ENCODE measurements at regions not wholly inside any gene's neighbourhood (a gene's known extent, or its start where the extent isn't known, plus 50 kb on each side); places are given as distances from the start of the nearest gene placed in this dataset.

DNA sequence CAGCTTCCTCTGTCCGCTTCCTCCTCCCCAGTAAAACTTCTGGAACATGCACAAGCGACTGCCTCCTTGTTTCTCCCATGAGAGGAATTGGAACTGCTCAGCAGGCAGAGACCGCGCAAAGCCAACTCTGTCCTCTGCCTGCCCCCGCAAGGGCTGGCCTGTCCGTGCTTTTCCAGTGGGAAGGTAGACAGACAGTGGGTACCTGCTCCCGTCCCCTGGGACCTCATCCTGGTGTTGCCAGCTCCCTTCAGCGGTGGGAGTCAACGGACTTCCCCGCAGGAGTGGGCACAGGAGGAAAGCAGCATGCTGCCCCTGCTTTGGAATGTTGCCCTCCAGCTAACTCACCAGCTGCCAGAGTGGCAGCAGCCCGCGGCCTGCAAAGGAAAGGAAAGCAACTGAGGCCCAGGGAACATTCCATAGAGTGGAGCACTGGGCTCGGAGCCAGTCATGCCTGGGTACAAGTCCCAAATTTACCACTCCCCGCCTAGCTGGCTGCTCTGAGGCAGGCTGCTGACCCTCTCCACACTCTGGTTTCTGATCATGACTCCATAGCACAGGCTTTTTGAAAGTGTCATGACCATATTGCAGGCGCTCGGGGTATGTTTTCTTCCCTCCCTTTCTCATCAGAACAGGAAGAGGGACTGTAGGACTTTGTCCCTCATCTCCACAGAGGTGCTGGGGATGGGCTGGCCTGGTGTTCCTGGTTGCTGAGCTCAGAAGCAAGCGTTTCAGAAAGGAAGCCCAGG, 89.2 kb upstream of the CLMN start:
- ChIA-PET CTCF (no interaction called here), POLR2A (no interaction called here)

GRCh38 chr14:95407354-95407753, 87.6 kb upstream of the CLMN start:
- H3K4me3 Mint-ChIP-seq: no peak overlapping the region
- H3K27ac ChIP-seq (ENCODE audit: low read depth, low read length): no peak overlapping the region
- H3K9me3 ChIP-seq (ENCODE audit: low read length): no peaks in the 10 kb centered on the region
- no peak overlapping the region for H3K27ac Mint-ChIP-seq
- no peaks in the 10 kb centered on the region for H3K9me3 Mint-ChIP-seq
- no peaks in the 10 kb centered on the region for H3K27me3 ChIP-seq (ENCODE audit: insufficient read depth, low read length, poor library complexity, severe bottlenecking)
- no peaks in the 10 kb centered on the region for H3K4me1 Mint-ChIP-seq
- H3K4me3 ChIP-seq (ENCODE audit: low read length): no peak overlapping the region
- no peaks in the 10 kb centered on the region for H3K27me3 Mint-ChIP-seq
- ChIA-PET CTCF (no interaction called here), POLR2A (no interaction called here)
- H3K36me3 Mint-ChIP-seq: peaks cover 0 to 24% (median 3%) of the 10 kb centered on the region in 3 donors
- no peak for DNase-seq
- no peaks in the 10 kb centered on the region for H3K36me3 ChIP-seq (ENCODE audit: insufficient read depth, low read length)
- H3K4me1 ChIP-seq (ENCODE audit: insufficient read depth, low read length): no peaks in the 10 kb centered on the region

More for the DNA sequence above, 89.2 kb upstream of the CLMN start:
- no peak for DNase-seq
- Mint-ChIP-seq H3K4me3 (no peak overlapping the region), H3K4me1 (no peaks in the 10 kb centered on the region), H3K9me3 (no peaks in the 10 kb centered on the region), H3K27me3 (no peaks in the 10 kb centered on the region), H3K36me3 (peaks cover 0 to 30% (median 3%) of the 10 kb centered on the region in 3 donors), H3K27ac (no peak overlapping the region)
- no peaks in the 10 kb centered on the region for H3K9me3 ChIP-seq (ENCODE audit: low read length)
- no peak overlapping the region for H3K4me3 ChIP-seq (ENCODE audit: low read length)
- H3K27me3 ChIP-seq (ENCODE audit: insufficient read depth, low read length, poor library complexity, severe bottlenecking): no peaks in the 10 kb centered on the region
- no peak overlapping the region for H3K27ac ChIP-seq (ENCODE audit: low read depth, low read length)
- H3K36me3 ChIP-seq (ENCODE audit: insufficient read depth, low read length): no peaks in the 10 kb centered on the region
- H3K4me1 ChIP-seq (ENCODE audit: insufficient read depth, low read length): no peaks in the 10 kb centered on the region

DNA sequence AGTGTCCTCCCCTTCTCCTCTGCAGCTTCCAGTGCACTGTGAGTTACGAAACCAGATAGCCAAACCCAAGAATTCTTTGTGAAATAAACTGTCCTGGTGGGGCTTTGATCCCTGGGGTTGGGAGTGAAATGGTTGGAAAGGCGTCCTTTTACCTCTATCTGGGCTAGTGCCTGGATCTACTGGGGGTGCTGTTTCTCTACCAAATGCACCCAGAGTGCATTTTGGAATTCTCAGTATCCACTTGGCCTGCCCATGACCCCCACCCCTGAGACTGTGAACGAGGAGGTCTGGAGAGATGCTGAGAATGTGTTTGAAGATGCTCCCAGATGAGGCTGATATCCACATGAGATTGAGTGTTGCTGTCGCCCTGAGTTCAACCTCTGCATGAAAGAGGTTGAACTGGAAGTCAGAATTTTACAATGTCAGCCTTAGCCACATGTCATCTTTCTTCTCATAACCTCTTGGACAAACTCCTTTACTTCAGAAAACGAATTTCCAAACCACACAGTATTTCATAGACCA, 87.1 kb upstream of the CLMN start:
- POLR2A ChIA-PET: no interaction called here
- H3K27ac Mint-ChIP-seq: no peak overlapping the region
- H3K36me3 Mint-ChIP-seq: peaks cover 0 to 19% (median 0%) of the 10 kb centered on the region in 3 donors
- no peaks in the 10 kb centered on the region for H3K9me3 Mint-ChIP-seq
- H3K36me3 ChIP-seq (ENCODE audit: insufficient read depth, low read length): no peaks in the 10 kb centered on the region
- no peak overlapping the region for H3K27ac ChIP-seq (ENCODE audit: low read depth, low read length)
- no peaks in the 10 kb centered on the region for H3K27me3 Mint-ChIP-seq
- DNase-seq: no peak
- CTCF ChIA-PET: no interaction called here
- no peak overlapping the region for H3K4me3 ChIP-seq (ENCODE audit: low read length)
- H3K9me3 ChIP-seq (ENCODE audit: low read length): no peaks in the 10 kb centered on the region
- H3K27me3 ChIP-seq (ENCODE audit: insufficient read depth, low read length, poor library complexity, severe bottlenecking): no peaks in the 10 kb centered on the region
- H3K4me3 Mint-ChIP-seq: no peak overlapping the region
- no peaks in the 10 kb centered on the region for H3K4me1 Mint-ChIP-seq
- H3K4me1 ChIP-seq (ENCODE audit: insufficient read depth, low read length): no peaks in the 10 kb centered on the region

GRCh38 chr14:95404583-95404982, 84.9 kb upstream of the CLMN start:
- CTCF ChIA-PET: no interaction called here
- H3K36me3 Mint-ChIP-seq: peaks cover 0 to 6% (median 0%) of the 10 kb centered on the region in 3 donors
- Histone ChIP-seq H3K9me3 (ENCODE audit: low read length) (no peaks in the 10 kb centered on the region), H3K27ac (ENCODE audit: low read depth, low read length) (no peak overlapping the region), H3K4me1 (ENCODE audit: insufficient read depth, low read length) (no peaks in the 10 kb centered on the region), H3K27me3 (ENCODE audit: insufficient read depth, low read length, poor library complexity, severe bottlenecking) (no peaks in the 10 kb centered on the region), H3K36me3 (ENCODE audit: insufficient read depth, low read length) (no peaks in the 10 kb centered on the region), H3K4me3 (ENCODE audit: low read length) (no peak overlapping the region)
- H3K4me1 Mint-ChIP-seq: no peaks in the 10 kb centered on the region
- H3K9me3 Mint-ChIP-seq: no peaks in the 10 kb centered on the region
- no peak for DNase-seq
- no peaks in the 10 kb centered on the region for H3K27me3 Mint-ChIP-seq
- POLR2A ChIA-PET: no interaction called here
- H3K27ac Mint-ChIP-seq: no peak overlapping the region
- no peak overlapping the region for H3K4me3 Mint-ChIP-seq

DNA sequence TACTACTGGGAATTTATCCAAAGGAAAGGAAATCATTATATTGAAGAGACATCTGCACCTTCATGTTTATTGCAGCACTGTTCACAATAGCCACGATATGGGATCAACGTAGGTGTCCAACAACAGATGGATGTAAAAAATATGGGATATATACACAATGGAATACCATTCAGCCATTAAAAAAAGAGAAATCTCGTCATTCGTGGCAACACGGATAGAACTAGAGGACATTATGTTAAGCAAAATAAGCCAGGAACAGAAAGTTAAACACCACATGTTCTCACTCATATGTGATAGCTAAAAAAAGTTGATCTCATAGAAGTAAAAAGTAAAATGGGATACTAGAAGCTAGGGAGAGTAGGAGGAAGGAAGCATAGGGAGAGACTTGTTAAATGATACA, 82.9 kb upstream of the CLMN start:
- no peaks in the 10 kb centered on the region for H3K4me1 ChIP-seq (ENCODE audit: insufficient read depth, low read length)
- H3K9me3 Mint-ChIP-seq: no peaks in the 10 kb centered on the region
- DNase-seq: no peak
- ChIA-PET POLR2A (no interaction called here), CTCF (no interaction called here)
- no peak overlapping the region for H3K27ac ChIP-seq (ENCODE audit: low read depth, low read length)
- H3K4me3 ChIP-seq (ENCODE audit: low read length): no peak overlapping the region
- no peaks in the 10 kb centered on the region for H3K36me3 ChIP-seq (ENCODE audit: insufficient read depth, low read length)
- H3K27me3 Mint-ChIP-seq: no peaks in the 10 kb centered on the region
- no peak overlapping the region for H3K27ac Mint-ChIP-seq
- H3K9me3 ChIP-seq (ENCODE audit: low read length): no peaks in the 10 kb centered on the region
- no peaks in the 10 kb centered on the region for H3K27me3 ChIP-seq (ENCODE audit: insufficient read depth, low read length, poor library complexity, severe bottlenecking)
- no peaks in the 10 kb centered on the region for H3K36me3 Mint-ChIP-seq
- H3K4me1 Mint-ChIP-seq: no peaks in the 10 kb centered on the region
- H3K4me3 Mint-ChIP-seq: no peak overlapping the region

- ChIA-PET CTCF (no interaction called here), POLR2A (no interaction called here)
- Mint-ChIP-seq H3K4me3 (no peak overlapping the region), H3K9me3 (no peaks in the 10 kb centered on the region), H3K27ac (no peak overlapping the region), H3K27me3 (no peaks in the 10 kb centered on the region), H3K4me1 (no peaks in the 10 kb centered on the region), H3K36me3 (no peaks in the 10 kb centered on the region)
- Histone ChIP-seq H3K27me3 (ENCODE audit: insufficient read depth, low read length, poor library complexity, severe bottlenecking) (no peaks in the 10 kb centered on the region), H3K36me3 (ENCODE audit: insufficient read depth, low read length) (no peaks in the 10 kb centered on the region), H3K27ac (ENCODE audit: low read depth, low read length) (no peak overlapping the region), H3K9me3 (ENCODE audit: low read length) (no peaks in the 10 kb centered on the region), H3K4me1 (ENCODE audit: insufficient read depth, low read length) (no peaks in the 10 kb centered on the region), H3K4me3 (ENCODE audit: low read length) (no peak overlapping the region)
- no peak for DNase-seq
Observed at GRCh38 chr14:95402176-95402575, 82.5 kb upstream of the CLMN start.

DNA sequence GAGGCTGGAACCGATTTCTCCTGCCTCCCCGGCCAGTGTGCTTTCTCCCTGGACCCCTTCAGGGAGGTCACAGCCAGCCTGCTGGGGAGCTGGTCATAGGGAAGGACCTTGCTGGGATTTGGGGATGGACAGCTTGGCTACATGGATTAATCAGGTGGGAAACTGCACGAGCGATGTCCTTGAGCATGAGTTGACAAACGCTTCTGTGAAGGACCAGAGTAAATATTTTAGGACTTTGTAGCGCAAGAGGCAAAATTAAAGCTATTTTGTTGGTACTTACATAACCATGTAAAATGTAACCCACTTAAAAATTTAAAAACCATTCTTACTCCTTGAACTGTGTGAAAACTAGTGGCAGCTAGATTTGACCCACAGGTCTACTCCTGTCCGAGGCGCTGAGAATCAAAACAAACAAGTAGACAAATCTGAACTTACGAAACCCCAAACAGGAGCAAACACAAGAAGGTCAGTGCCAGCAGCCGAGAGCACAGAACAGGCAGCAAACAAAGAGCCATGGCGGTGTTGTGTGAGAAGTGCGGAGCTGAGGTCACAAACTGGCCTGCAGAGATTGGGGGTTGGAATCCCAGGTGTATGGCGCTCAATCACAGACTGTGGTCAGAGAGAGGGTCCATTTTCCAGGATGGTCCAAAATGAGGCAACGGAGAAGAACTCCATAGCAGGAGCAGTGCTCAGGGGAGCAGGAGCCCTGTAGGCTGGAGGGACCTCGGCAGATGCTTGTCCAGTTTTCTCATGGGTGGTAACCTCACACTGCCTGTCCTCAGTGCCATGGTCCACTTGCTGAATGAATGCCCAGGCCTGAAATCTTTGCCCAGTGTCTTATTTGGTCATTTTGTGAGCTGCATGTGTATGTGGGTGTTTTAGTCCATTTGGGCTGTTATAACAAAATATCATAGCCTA, 79.2 kb upstream of the CLMN start:
- Histone ChIP-seq H3K4me1 (ENCODE audit: insufficient read depth, low read length) (no peaks in the 10 kb centered on the region), H3K27ac (ENCODE audit: low read depth, low read length) (no peak overlapping the region), H3K27me3 (ENCODE audit: insufficient read depth, low read length, poor library complexity, severe bottlenecking) (no peaks in the 10 kb centered on the region), H3K36me3 (ENCODE audit: insufficient read depth, low read length) (no peaks in the 10 kb centered on the region), H3K9me3 (ENCODE audit: low read length) (no peaks in the 10 kb centered on the region), H3K4me3 (ENCODE audit: low read length) (no peak overlapping the region)
- Mint-ChIP-seq H3K27ac (no peak overlapping the region), H3K36me3 (no peaks in the 10 kb centered on the region), H3K27me3 (peaks cover 0 to 3% of the 10 kb centered on the region in 2 donors), H3K9me3 (peaks cover 0 to 6% (median 0%) of the 10 kb centered on the region in 5 donors), H3K4me1 (no peaks in the 10 kb centered on the region), H3K4me3 (no peak overlapping the region)
- ChIA-PET CTCF (no interaction called here), POLR2A (no interaction called here)
- no peak for DNase-seq

DNA sequence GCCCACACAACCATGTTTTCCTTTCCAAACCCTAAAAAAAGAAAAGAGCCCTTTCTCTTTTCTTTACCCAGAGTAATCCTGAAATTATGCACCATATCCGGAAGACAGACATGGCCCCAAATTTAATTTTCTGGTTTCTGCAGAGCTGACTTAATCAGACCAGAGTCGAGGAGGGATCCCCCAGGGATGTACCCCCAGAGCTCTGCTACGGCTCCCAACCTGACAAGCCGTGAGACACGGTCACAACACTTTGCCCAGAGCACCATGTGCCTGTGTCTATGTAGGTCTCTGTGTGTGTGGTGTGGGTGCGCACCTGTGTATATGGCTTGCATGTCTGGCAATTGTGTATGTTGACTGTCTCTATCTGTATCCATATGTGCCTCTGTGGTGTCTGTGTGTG, 77.6 kb upstream of the CLMN start:
- peaks cover 0 to 3% of the 10 kb centered on the region in 2 donors for H3K27me3 Mint-ChIP-seq
- H3K36me3 ChIP-seq (ENCODE audit: insufficient read depth, low read length): no peaks in the 10 kb centered on the region
- no peaks in the 10 kb centered on the region for H3K9me3 ChIP-seq (ENCODE audit: low read length)
- H3K4me3 Mint-ChIP-seq: no peak overlapping the region
- H3K9me3 Mint-ChIP-seq: peaks cover 0 to 6% (median 0%) of the 10 kb centered on the region in 5 donors
- DNase-seq: no peak
- no peak overlapping the region for H3K27ac ChIP-seq (ENCODE audit: low read depth, low read length)
- no peak overlapping the region for H3K27ac Mint-ChIP-seq
- no peak overlapping the region for H3K4me3 ChIP-seq (ENCODE audit: low read length)
- CTCF ChIA-PET: no interaction called here
- no peaks in the 10 kb centered on the region for H3K4me1 Mint-ChIP-seq
- no peaks in the 10 kb centered on the region for H3K36me3 Mint-ChIP-seq
- POLR2A ChIA-PET: no interaction called here
- H3K4me1 ChIP-seq (ENCODE audit: insufficient read depth, low read length): no peaks in the 10 kb centered on the region
- H3K27me3 ChIP-seq (ENCODE audit: insufficient read depth, low read length, poor library complexity, severe bottlenecking): no peaks in the 10 kb centered on the region
